Spleen (tissue), 7 donors: ENCODE measurements at regions not wholly inside any gene's neighbourhood (a gene's known extent, or its start where the extent isn't known, plus 50 kb on each side); places are given as distances from the start of the nearest gene placed in this dataset.

Source experiments
- CTCF ChIP-seq, 11 experiments: fragments of 200-600 bp in 7 of 11; fragments of 450-650 bp in 4 of 11; sonication (generic) in 4 of 11; IDR thresholded peaks in 8 of 11; conservative IDR thresholded peaks in 3 of 11; 1 replicate in 7 of 11; 2 replicates in 4 of 11; pipeline versions ENCODE4 v1.4.0 to v1.8.0; 2016 to 2021; ENCODE audit warnings: antibody characterized with exemption in 11 of 11, inconsistent platforms in 4 of 11, mild to moderate bottlenecking in 1 of 11
- POLR2A ChIP-seq, 3 donors: fragments of 450-650 bp; IDR thresholded peaks; one replicate each; pipeline ENCODE4 v1.5.1; 2017; ENCODE audit warnings: antibody characterized with exemption in 3 of 3, mild to moderate bottlenecking in 1 of 3
- donor health status: DM: no; HTN: no; CAD: no; lungs with moderate emphysema.
- donor health status: DM: no; HTN: no; CAD: no.
- donor health status: DM: no; HTN: no; CAD: no.

DNA sequence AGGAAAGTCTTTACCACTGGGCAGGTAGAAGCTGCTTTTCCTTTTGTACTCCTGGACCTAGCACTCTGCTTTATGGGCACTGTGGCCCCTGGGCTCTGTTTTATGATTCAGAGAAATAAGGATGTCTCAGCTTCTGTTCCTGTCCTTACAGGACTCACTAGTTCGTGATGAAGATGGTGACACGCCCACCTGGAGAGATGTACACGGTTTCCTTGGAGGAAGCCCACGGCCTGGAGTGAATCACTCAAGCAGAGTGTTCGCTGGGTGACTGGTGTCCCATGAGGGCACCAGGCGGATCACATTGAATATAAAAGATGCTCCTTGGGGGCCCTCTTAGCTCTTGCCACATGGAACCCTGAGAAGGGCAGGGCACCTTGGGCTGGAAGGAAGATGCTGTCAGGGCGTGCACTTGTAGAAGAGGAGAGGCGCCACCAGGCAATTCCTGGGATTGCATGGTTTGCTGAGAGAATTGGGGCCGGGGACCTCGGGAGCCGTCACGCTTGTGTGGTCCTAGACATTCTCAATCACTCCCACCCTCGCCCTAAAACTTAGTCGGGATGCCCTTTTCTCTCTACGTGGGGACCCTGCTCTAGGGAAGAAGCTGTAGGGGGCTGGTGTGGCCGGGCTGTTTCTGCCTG is 202.6 kb downstream of the TSHZ3 start:
- TF ChIP-seq CTCF (IDR thresholded peaks at IDR 0.05 in 8 of 11, conservative IDR thresholded peaks at IDR 0.05 in 3 of 11): no peak
- no peak for TF ChIP-seq POLR2A (IDR thresholded peaks at IDR 0.05)
